Omental fat pad (tissue), 3 donors: ENCODE measurements at regions not wholly inside any gene's neighbourhood (a gene's known extent, or its start where the extent isn't known, plus 50 kb on each side); places are given as distances from the start of the nearest gene placed in this dataset.

Experiments used
- ATAC-seq: fragments of 150-250 bp; one replicate; pipeline ENCODE4 v1.9.1; 2016; ENCODE audit warnings: mild to moderate bottlenecking, moderate library complexity; ENCODE audit not compliant: low FRiP score
- DNase-seq: peaks from one replicate; pipeline ENCODE4 v3.0.0-alpha.2; 2019; ENCODE audit warnings: low spot score
- TF ChIP-seq, protein P1 (sequence below), 3 donors: fragments of 450-650 bp; IDR thresholded peaks; one replicate each; pipeline ENCODE4 v1.5.1; 2016 to 2017; ENCODE audit warnings: antibody characterized with exemption in 3 of 3, mild to moderate bottlenecking in 3 of 3, moderate library complexity in 2 of 3

GRCh38 chr7:367351-367901 lies 77.5 kb downstream of the FOXL3 start:
- no peak for DNase-seq
- ATAC-seq, result no peak
- TF ChIP-seq, protein P1, sequence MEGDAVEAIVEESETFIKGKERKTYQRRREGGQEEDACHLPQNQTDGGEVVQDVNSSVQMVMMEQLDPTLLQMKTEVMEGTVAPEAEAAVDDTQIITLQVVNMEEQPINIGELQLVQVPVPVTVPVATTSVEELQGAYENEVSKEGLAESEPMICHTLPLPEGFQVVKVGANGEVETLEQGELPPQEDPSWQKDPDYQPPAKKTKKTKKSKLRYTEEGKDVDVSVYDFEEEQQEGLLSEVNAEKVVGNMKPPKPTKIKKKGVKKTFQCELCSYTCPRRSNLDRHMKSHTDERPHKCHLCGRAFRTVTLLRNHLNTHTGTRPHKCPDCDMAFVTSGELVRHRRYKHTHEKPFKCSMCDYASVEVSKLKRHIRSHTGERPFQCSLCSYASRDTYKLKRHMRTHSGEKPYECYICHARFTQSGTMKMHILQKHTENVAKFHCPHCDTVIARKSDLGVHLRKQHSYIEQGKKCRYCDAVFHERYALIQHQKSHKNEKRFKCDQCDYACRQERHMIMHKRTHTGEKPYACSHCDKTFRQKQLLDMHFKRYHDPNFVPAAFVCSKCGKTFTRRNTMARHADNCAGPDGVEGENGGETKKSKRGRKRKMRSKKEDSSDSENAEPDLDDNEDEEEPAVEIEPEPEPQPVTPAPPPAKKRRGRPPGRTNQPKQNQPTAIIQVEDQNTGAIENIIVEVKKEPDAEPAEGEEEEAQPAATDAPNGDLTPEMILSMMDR (IDR thresholded peaks at IDR 0.05), result no peak

GRCh38 chr7:368651-369475 lies 78.9 kb downstream of the FOXL3 start:
- no peak for ATAC-seq
- DNase-seq, result no peak
- TF ChIP-seq, protein P1 (IDR thresholded peaks at IDR 0.05), result no peak

- DNase-seq (no peak), ATAC-seq (no peak)
- TF ChIP-seq, protein P1 (IDR thresholded peaks at IDR 0.05), result no peak
Observed at GRCh38 chr7:369476-370258, 79.7 kb downstream of the FOXL3 start.

DNA sequence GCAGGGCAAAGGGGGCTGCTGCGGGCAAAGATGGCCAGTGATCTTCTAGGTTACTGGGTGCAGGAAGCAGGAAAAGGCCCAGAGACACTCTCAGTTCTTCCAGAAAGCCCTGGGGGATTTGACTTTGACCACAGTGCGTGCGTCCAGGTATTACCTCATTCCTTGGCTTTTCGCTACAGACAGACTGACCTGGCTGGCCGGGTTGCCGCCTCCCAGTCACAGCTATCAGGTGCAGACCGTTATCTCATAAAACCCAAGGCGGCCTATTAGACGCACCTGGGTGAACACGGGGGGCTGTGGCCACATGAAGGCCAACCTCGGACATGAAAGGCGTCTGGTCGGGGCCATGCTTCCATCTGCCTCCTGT lies 80.3 kb downstream of the FOXL3 start:
- ATAC-seq (no peak), DNase-seq (no peak)
- TF ChIP-seq, protein P1 (IDR thresholded peaks at IDR 0.05), result no peak

- DNase-seq, result no peak
- no peak for ATAC-seq
Observed at GRCh38 chr7:370775-371118, 80.8 kb downstream of the FOXL3 start.

DNA sequence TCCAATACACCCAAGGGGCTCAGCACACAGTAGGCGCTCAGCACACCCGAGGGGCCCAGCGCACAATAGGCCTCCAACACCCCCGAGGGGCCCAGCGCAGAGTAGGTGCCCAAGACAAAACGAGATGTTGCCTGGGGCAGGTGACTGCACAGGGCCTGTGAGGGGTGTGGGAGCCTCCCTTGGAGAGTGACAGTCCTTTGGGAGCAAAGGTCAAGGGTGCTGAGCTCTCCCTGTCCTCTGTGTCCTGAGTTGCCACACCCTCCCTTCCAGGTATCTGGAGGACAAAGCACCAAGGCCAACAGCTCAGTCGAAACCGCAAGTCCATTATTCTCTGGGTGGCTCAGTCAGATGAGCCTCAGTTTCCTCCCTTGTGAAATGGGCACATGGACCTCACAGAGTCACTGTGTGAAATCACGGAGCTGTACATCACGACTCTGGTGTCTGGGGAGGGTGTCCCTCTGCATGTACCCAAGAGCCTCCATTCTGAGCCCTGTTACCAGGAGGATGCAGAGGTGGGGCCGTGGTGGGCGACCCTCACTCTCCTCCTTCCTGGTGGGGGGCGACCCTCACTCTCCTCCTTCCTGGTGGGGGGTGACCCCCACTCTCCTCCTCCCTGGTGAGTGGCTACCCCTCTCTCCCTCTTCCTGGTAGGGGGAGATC lies 81.3 kb downstream of the FOXL3 start:
- TF ChIP-seq, protein P1 (IDR thresholded peaks at IDR 0.05), result no peak
- DNase-seq (no peak), ATAC-seq (no peak)

More at GRCh38 chr7:370775-371118, 80.8 kb downstream of the FOXL3 start:
- TF ChIP-seq, protein P1 (IDR thresholded peaks at IDR 0.05), result no peak
